GM23338 (cell line): ENCODE measurements at regions not wholly inside any gene's neighbourhood (a gene's known extent, or its start where the extent isn't known, plus 50 kb on each side); places are given as distances from the start of the nearest gene placed in this dataset.

ENCODE experiments used
- CREB1 ChIP-seq: fragments of 250-450 bp; sonication (Bioruptor Pico); IDR thresholded peaks from 2 replicates; pipeline ENCODE4 v1.5.0; 2020; ENCODE audit warnings: low read depth, mild to moderate bottlenecking, moderate library complexity
- CTCF ChIP-seq, 2 experiments: fragments of 200-600 bp in 1 of 2; sonication (generic) in 1 of 2; conservative IDR thresholded peaks; 2 replicates each; pipeline versions ENCODE4 v1.5.1 to v1.6.1; 2016 to 2017; ENCODE audit warnings: antibody characterized with exemption in 2 of 2, low read depth in 2 of 2, mild to moderate bottlenecking in 2 of 2, moderate library complexity in 1 of 2
- ETS1 ChIP-seq: IDR thresholded peaks from 2 replicates; pipeline ENCODE4 v1.6.1; 2016; ENCODE audit warnings: antibody characterized with exemption
- EZH2 ChIP-seq: fragments of 200-600 bp; sonication (generic); IDR thresholded peaks from one replicate; pipeline ENCODE4 v1.8.0; 2017; ENCODE audit warnings: antibody characterized with exemption, mild to moderate bottlenecking, low read depth; ENCODE audit not compliant: unreplicated experiment
- EZH2phosphoT487 ChIP-seq: fragments of 200-600 bp; sonication (generic); IDR thresholded peaks from one replicate; pipeline ENCODE4 v1.8.1; 2018; ENCODE audit warnings: antibody characterized with exemption; ENCODE audit not compliant: unreplicated experiment
- JUNB ChIP-seq: IDR thresholded peaks from one replicate; pipeline ENCODE4 v1.6.1; 2016; ENCODE audit warnings: antibody characterized with exemption; ENCODE audit not compliant: unreplicated experiment
- NANOG ChIP-seq: IDR thresholded peaks from 2 replicates; pipeline ENCODE4 v1.6.1; 2016; ENCODE audit warnings: antibody characterized with exemption, borderline replicate concordance
- POLR2AphosphoS5 ChIP-seq: IDR thresholded peaks from 2 replicates; pipeline ENCODE4 v1.6.1; 2016; ENCODE audit warnings: antibody characterized with exemption, low read depth
- STAT1 ChIP-seq: IDR thresholded peaks from one replicate; pipeline ENCODE4 v1.6.1; 2016; ENCODE audit warnings: antibody characterized with exemption; ENCODE audit not compliant: unreplicated experiment
- ZNF114 ChIP-seq: fragments of 250-450 bp; sonication (Bioruptor Pico); IDR thresholded peaks from 2 replicates; pipeline ENCODE4 v1.5.0; 2020; ENCODE audit warnings: mild to moderate bottlenecking, moderate library complexity
- ZNF331 ChIP-seq: fragments of 250-450 bp; sonication (Bioruptor Pico); IDR thresholded peaks from 2 replicates; pipeline ENCODE4 v1.5.0; 2020; ENCODE audit warnings: low read depth, mild to moderate bottlenecking, moderate library complexity
- TF ChIP-seq, protein P1 (sequence below): IDR thresholded peaks from one replicate; pipeline ENCODE4 v1.6.1; 2018; ENCODE audit warnings: antibody characterized with exemption; ENCODE audit not compliant: unreplicated experiment
- TF ChIP-seq, protein P2 (sequence below): fragments of 250-450 bp; sonication (Bioruptor Pico); IDR thresholded peaks from 2 replicates; pipeline ENCODE4 v1.5.0; 2020; ENCODE audit warnings: mild to moderate bottlenecking, moderate library complexity

GRCh38 chr15:69848096-69848495 is 249.6 kb downstream of the TLE3 start:
- TF ChIP-seq CTCF (conservative IDR thresholded peaks at IDR 0.05; ENCODE audit: low read depth in 2 of 2): no peak
- TF ChIP-seq CREB1: no peak
- TF ChIP-seq ZNF114 (CRISPR knock-in tag): no peak
- no peak for TF ChIP-seq EZH2
- TF ChIP-seq ZNF331: no peak
- no peak for TF ChIP-seq POLR2AphosphoS5
- TF ChIP-seq STAT1: no peak
- no peak for TF ChIP-seq JUNB
- TF ChIP-seq EZH2phosphoT487: no peak
- TF ChIP-seq, protein P1, sequence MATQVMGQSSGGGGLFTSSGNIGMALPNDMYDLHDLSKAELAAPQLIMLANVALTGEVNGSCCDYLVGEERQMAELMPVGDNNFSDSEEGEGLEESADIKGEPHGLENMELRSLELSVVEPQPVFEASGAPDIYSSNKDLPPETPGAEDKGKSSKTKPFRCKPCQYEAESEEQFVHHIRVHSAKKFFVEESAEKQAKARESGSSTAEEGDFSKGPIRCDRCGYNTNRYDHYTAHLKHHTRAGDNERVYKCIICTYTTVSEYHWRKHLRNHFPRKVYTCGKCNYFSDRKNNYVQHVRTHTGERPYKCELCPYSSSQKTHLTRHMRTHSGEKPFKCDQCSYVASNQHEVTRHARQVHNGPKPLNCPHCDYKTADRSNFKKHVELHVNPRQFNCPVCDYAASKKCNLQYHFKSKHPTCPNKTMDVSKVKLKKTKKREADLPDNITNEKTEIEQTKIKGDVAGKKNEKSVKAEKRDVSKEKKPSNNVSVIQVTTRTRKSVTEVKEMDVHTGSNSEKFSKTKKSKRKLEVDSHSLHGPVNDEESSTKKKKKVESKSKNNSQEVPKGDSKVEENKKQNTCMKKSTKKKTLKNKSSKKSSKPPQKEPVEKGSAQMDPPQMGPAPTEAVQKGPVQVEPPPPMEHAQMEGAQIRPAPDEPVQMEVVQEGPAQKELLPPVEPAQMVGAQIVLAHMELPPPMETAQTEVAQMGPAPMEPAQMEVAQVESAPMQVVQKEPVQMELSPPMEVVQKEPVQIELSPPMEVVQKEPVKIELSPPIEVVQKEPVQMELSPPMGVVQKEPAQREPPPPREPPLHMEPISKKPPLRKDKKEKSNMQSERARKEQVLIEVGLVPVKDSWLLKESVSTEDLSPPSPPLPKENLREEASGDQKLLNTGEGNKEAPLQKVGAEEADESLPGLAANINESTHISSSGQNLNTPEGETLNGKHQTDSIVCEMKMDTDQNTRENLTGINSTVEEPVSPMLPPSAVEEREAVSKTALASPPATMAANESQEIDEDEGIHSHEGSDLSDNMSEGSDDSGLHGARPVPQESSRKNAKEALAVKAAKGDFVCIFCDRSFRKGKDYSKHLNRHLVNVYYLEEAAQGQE: no peak
- no peak for TF ChIP-seq ETS1
- no peak for TF ChIP-seq NANOG
- TF ChIP-seq, protein P2, sequence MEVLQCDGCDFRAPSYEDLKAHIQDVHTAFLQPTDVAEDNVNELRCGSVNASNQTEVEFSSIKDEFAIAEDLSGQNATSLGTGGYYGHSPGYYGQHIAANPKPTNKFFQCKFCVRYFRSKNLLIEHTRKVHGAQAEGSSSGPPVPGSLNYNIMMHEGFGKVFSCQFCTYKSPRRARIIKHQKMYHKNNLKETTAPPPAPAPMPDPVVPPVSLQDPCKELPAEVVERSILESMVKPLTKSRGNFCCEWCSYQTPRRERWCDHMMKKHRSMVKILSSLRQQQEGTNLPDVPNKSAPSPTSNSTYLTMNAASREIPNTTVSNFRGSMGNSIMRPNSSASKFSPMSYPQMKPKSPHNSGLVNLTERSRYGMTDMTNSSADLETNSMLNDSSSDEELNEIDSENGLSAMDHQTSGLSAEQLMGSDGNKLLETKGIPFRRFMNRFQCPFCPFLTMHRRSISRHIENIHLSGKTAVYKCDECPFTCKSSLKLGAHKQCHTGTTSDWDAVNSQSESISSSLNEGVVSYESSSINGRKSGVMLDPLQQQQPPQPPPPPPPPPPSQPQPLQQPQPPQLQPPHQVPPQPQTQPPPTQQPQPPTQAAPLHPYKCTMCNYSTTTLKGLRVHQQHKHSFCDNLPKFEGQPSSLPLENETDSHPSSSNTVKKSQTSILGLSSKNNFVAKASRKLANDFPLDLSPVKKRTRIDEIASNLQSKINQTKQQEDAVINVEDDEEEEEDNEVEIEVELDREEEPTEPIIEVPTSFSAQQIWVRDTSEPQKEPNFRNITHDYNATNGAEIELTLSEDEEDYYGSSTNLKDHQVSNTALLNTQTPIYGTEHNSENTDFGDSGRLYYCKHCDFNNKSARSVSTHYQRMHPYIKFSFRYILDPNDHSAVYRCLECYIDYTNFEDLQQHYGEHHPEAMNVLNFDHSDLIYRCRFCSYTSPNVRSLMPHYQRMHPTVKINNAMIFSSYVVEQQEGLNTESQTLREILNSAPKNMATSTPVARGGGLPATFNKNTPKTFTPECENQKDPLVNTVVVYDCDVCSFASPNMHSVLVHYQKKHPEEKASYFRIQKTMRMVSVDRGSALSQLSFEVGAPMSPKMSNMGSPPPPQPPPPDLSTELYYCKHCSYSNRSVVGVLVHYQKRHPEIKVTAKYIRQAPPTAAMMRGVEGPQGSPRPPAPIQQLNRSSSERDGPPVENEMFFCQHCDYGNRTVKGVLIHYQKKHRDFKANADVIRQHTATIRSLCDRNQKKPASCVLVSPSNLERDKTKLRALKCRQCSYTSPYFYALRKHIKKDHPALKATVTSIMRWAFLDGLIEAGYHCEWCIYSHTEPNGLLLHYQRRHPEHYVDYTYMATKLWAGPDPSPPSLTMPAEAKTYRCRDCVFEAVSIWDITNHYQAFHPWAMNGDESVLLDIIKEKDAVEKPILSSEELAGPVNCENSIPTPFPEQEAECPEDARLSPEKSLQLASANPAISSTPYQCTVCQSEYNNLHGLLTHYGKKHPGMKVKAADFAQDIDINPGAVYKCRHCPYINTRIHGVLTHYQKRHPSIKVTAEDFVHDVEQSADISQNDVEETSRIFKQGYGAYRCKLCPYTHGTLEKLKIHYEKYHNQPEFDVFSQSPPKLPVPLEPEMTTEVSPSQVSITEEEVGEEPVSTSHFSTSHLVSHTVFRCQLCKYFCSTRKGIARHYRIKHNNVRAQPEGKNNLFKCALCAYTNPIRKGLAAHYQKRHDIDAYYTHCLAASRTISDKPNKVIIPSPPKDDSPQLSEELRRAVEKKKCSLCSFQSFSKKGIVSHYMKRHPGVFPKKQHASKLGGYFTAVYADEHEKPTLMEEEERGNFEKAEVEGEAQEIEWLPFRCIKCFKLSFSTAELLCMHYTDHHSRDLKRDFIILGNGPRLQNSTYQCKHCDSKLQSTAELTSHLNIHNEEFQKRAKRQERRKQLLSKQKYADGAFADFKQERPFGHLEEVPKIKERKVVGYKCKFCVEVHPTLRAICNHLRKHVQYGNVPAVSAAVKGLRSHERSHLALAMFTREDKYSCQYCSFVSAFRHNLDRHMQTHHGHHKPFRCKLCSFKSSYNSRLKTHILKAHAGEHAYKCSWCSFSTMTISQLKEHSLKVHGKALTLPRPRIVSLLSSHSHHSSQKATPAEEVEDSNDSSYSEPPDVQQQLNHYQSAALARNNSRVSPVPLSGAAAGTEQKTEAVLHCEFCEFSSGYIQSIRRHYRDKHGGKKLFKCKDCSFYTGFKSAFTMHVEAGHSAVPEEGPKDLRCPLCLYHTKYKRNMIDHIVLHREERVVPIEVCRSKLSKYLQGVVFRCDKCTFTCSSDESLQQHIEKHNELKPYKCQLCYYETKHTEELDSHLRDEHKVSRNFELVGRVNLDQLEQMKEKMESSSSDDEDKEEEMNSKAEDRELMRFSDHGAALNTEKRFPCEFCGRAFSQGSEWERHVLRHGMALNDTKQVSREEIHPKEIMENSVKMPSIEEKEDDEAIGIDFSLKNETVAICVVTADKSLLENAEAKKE: no peak
